H9 (cell line): ENCODE measurements at regions not wholly inside any gene's neighbourhood (a gene's known extent, or its start where the extent isn't known, plus 50 kb on each side); places are given as distances from the start of the nearest gene placed in this dataset.

ENCODE experiments used
- DNase-seq: peaks from one replicate; pipeline ENCODE4 v3.0.0-alpha.2; 2017
- H2AFZ ChIP-seq: one replicate; pipeline ENCODE4 v1.6.1; 2013; ENCODE audit warnings: mild to moderate bottlenecking, low read length, control low read depth, moderate library complexity
- H2AK5ac ChIP-seq: 2 replicates; pipeline ENCODE4 v1.6.1; 2013; ENCODE audit warnings: low read length, control low read depth, mixed read lengths; ENCODE audit not compliant: insufficient read length
- H2BK120ac ChIP-seq: one replicate; pipeline ENCODE4 v1.6.1; 2013; ENCODE audit warnings: low read depth, mild to moderate bottlenecking, low read length, control low read depth, inconsistent platforms; ENCODE audit not compliant: poor library complexity, severe bottlenecking
- H2BK12ac ChIP-seq: 2 replicates; pipeline ENCODE4 v1.6.1; 2013; ENCODE audit warnings: low read length, control low read depth, mixed read lengths, low read depth; ENCODE audit not compliant: insufficient read length
- H2BK15ac ChIP-seq: 2 replicates; pipeline ENCODE4 v1.6.1; 2013; ENCODE audit warnings: low read depth, low read length, control low read depth
- H2BK20ac ChIP-seq: one replicate; pipeline ENCODE4 v1.6.1; 2013; ENCODE audit warnings: low read depth, mild to moderate bottlenecking, low read length, control low read depth, inconsistent platforms; ENCODE audit not compliant: poor library complexity, severe bottlenecking
- H2BK5ac ChIP-seq: 2 replicates; pipeline ENCODE4 v1.6.1; 2013; ENCODE audit warnings: low read length, control low read depth, mixed read lengths; ENCODE audit not compliant: insufficient read length
- H3K14ac ChIP-seq: 2 replicates; pipeline ENCODE4 v1.6.1; 2013; ENCODE audit warnings: low read length, control low read depth; ENCODE audit not compliant: insufficient read depth
- H3K18ac ChIP-seq: 2 replicates; pipeline ENCODE4 v1.6.1; 2013; ENCODE audit warnings: low read depth, mild to moderate bottlenecking, mixed read lengths, low read length, control low read depth; ENCODE audit not compliant: insufficient read length
- H3K23ac ChIP-seq: 2 replicates; pipeline ENCODE4 v1.6.1; 2013; ENCODE audit warnings: low read length, control low read depth, mixed read lengths, low read depth; ENCODE audit not compliant: insufficient read length
- H3K23me2 ChIP-seq: 2 replicates; pipeline ENCODE4 v1.6.1; 2013; ENCODE audit warnings: low read depth, mild to moderate bottlenecking, mixed read lengths, low read length, control low read depth; ENCODE audit not compliant: insufficient read length, poor library complexity, severe bottlenecking
- H3K27ac ChIP-seq: 2 replicates; pipeline ENCODE4 v1.5.1; 2013; ENCODE audit warnings: low read length, control low read depth, mixed read lengths, low read depth; ENCODE audit not compliant: insufficient read length
- H3K27me3 ChIP-seq: 2 replicates; pipeline ENCODE4 v1.6.1; 2013; ENCODE audit warnings: low read length, control low read depth, inconsistent platforms; ENCODE audit not compliant: insufficient read depth
- H3K4ac ChIP-seq: 2 replicates; pipeline ENCODE4 v1.6.1; 2013; ENCODE audit warnings: low read depth, mild to moderate bottlenecking, control low read depth, inconsistent platforms, low read length, moderate library complexity
- H3K4me1 ChIP-seq: 2 replicates; pipeline ENCODE4 v1.6.1; 2013; ENCODE audit warnings: low read length, control low read depth, inconsistent platforms; ENCODE audit not compliant: insufficient read depth
- H3K4me2 ChIP-seq: 2 replicates; pipeline ENCODE4 v1.6.1; 2013; ENCODE audit warnings: low read length, control low read depth, mixed read lengths; ENCODE audit not compliant: insufficient read length, insufficient read depth
- H3K56ac ChIP-seq: 2 replicates; pipeline ENCODE4 v1.6.1; 2013; ENCODE audit warnings: low read depth, mild to moderate bottlenecking, mixed read lengths, low read length, control low read depth; ENCODE audit not compliant: insufficient read length
- H3K79me1 ChIP-seq: 2 replicates; pipeline ENCODE4 v1.6.1; 2013; ENCODE audit warnings: low read depth, mild to moderate bottlenecking, moderate library complexity, low read length, control low read depth, inconsistent platforms; ENCODE audit not compliant: insufficient read depth, poor library complexity, severe bottlenecking
- H3K79me2 ChIP-seq: 2 replicates; pipeline ENCODE4 v1.6.1; 2013; ENCODE audit warnings: low read length, control low read depth, inconsistent platforms; ENCODE audit not compliant: insufficient read depth
- H3K9ac ChIP-seq: 2 replicates; pipeline ENCODE4 v1.6.1; 2013; ENCODE audit warnings: low read length, control low read depth, mixed read lengths; ENCODE audit not compliant: insufficient read length; ENCODE audit errors: extremely low read depth
- H3K9me3 ChIP-seq: one replicate; pipeline ENCODE4 v1.6.1; 2013; ENCODE audit warnings: low read depth, low read length, inconsistent platforms; ENCODE audit not compliant: control insufficient read depth
- H3T11ph ChIP-seq: one replicate; pipeline ENCODE4 v1.6.1; 2013; ENCODE audit warnings: mild to moderate bottlenecking, low read length, control low read depth, inconsistent platforms
- H4K20me1 ChIP-seq: one replicate; pipeline ENCODE4 v1.6.1; 2013; ENCODE audit not compliant: control insufficient read depth, insufficient read length, insufficient read depth
- H4K5ac ChIP-seq: 2 replicates; pipeline ENCODE4 v1.6.1; 2013; ENCODE audit warnings: low read depth, mild to moderate bottlenecking, mixed read lengths, low read length, control low read depth; ENCODE audit not compliant: insufficient read length
- H4K8ac ChIP-seq: replicated peaks from 2 replicates; pipeline ENCODE4 v1.6.1; 2013; ENCODE audit warnings: low read length, control low read depth, mixed read lengths, low read depth; ENCODE audit not compliant: insufficient read length
- H4K91ac ChIP-seq: 2 replicates; pipeline ENCODE4 v1.6.1; 2013; ENCODE audit warnings: low read depth, mild to moderate bottlenecking, moderate library complexity, mixed read lengths, low read length, control low read depth; ENCODE audit not compliant: insufficient read length
- H3K27ac Mint-ChIP-seq, 3 experiments: 2 replicates in 2 of 3; 3 replicates in 1 of 3; pipeline ENCODE4 v1.8.0; 2020 to 2021; ENCODE audit warnings: mixed read lengths in 3 of 3, mild to moderate bottlenecking in 1 of 3, moderate library complexity in 1 of 3
- H3K27me3 Mint-ChIP-seq: 2 replicates; pipeline ENCODE4 v1.8.0; 2021; ENCODE audit warnings: low read depth, mild to moderate bottlenecking, moderate library complexity, mixed read lengths
- H3K36me3 Mint-ChIP-seq, 3 experiments: 2 replicates in 2 of 3; 3 replicates in 1 of 3; pipeline ENCODE4 v1.8.0; 2020 to 2021; ENCODE audit warnings: low read depth in 3 of 3, mixed read lengths in 3 of 3; ENCODE audit not compliant: insufficient read depth in 1 of 3
- H3K4me1 Mint-ChIP-seq, 2 experiments: 2 replicates each; pipeline ENCODE4 v1.8.0; 2020; ENCODE audit warnings: mixed read lengths in 2 of 2
- H3K4me3 Mint-ChIP-seq, 2 experiments: 2 replicates in 1 of 2; 3 replicates in 1 of 2; pipeline ENCODE4 v1.8.0; 2020 to 2021; ENCODE audit warnings: mild to moderate bottlenecking in 2 of 2, mixed read lengths in 2 of 2, moderate library complexity in 1 of 2
- H3K9me3 Mint-ChIP-seq, 2 experiments: 2 replicates in 1 of 2; 3 replicates in 1 of 2; pipeline ENCODE4 v1.8.0; 2020; ENCODE audit warnings: mild to moderate bottlenecking in 2 of 2, mixed read lengths in 2 of 2, moderate library complexity in 1 of 2
- CTCF ChIP-seq: fragments of 200-600 bp; sonication (generic); conservative IDR thresholded peaks from 3 replicates; pipeline ENCODE4 v1.8.0; 2021; ENCODE audit warnings: antibody characterized with exemption, mild to moderate bottlenecking

GRCh38 chr4:121255986-121256750 lies 92.0 kb upstream of the TNIP3 start:
- Histone ChIP-seq H3K14ac (no peak overlapping the region), H3K9ac (no peak overlapping the region), H4K91ac (no peak overlapping the region), H2BK5ac (no peak overlapping the region), H2BK20ac (no peak overlapping the region), H3K23me2 (no peaks in the 10 kb centered on the region), H3K23ac (no peak overlapping the region), H2BK120ac (no peak overlapping the region), H3K27me3 (no peaks in the 10 kb centered on the region), H3K4ac (no peak overlapping the region), H4K5ac (no peak overlapping the region), H3K79me2 (no peaks in the 10 kb centered on the region), H2AFZ (no peak overlapping the region), H2BK12ac (no peak overlapping the region), H2BK15ac (no peak overlapping the region), H3T11ph (no peak overlapping the region), H3K27ac (no peak overlapping the region), H3K4me1 (no peaks in the 10 kb centered on the region), H3K79me1 (no peaks in the 10 kb centered on the region), H3K18ac (no peak overlapping the region), H3K9me3 (no peaks in the 10 kb centered on the region), H3K4me2 (no peak overlapping the region), H3K56ac (no peak overlapping the region), H2AK5ac (no peak overlapping the region), H4K20me1 (no peaks in the 10 kb centered on the region), H4K8ac (no peak overlapping the region)
- H3K4me3 Mint-ChIP-seq, result no peak overlapping the region
- H3K9me3 Mint-ChIP-seq, result peaks cover 0 to 2% of the 10 kb centered on the region in 2 experiments; a peak in 1 of 5 replicates
- H3K36me3 Mint-ChIP-seq, result peaks cover 0 to 1% (median 0%) of the 10 kb centered on the region in 3 experiments; a peak in 1 of 7 replicates
- H3K4me1 Mint-ChIP-seq, result peaks cover 6 to 9% of the 10 kb centered on the region in 2 experiments; a peak in 3 of 4 replicates
- no peak for TF ChIP-seq CTCF
- no peak overlapping the region for H3K27ac Mint-ChIP-seq
- no peaks in the 10 kb centered on the region for H3K27me3 Mint-ChIP-seq
- DNase-seq, result no peak
